Neural cell (in vitro differentiated cells): ENCODE measurements at regions not wholly inside any gene's neighbourhood (a gene's known extent, or its start where the extent isn't known, plus 50 kb on each side); places are given as distances from the start of the nearest gene placed in this dataset.

ENCODE experiments used
- H2AFZ ChIP-seq: fragments of 200-600, 300-800 bp; sonication (generic), shearing (Covaris generic); 2 replicates; pipeline ENCODE4 v1.6.0; 2014; ENCODE audit warnings: low read depth, mild to moderate bottlenecking, antibody characterized with exemption, low read length, moderate library complexity
- H3F3A ChIP-seq: fragments of 200-600 bp; shearing (Covaris generic); 2 replicates; pipeline ENCODE4 v1.6.1; 2016; ENCODE audit warnings: mild to moderate bottlenecking, moderate library complexity, mixed read lengths, antibody characterized with exemption, low read length; ENCODE audit not compliant: insufficient read depth, poor library complexity, severe bottlenecking
- H3K27ac ChIP-seq: fragments of 200-600, 300-800 bp; sonication (generic), shearing (Covaris generic); 2 replicates; pipeline ENCODE4 v1.5.1; 2014; ENCODE audit warnings: mild to moderate bottlenecking, low read length, moderate library complexity
- H3K27me3 ChIP-seq: fragments of 300-800, 200-600 bp; sonication (generic), shearing (Covaris generic); 2 replicates; pipeline ENCODE4 v1.6.0; 2014; ENCODE audit warnings: mild to moderate bottlenecking, low read depth, low read length, moderate library complexity; ENCODE audit not compliant: insufficient read depth
- H3K36me3 ChIP-seq: fragments of 300-800, 200-600 bp; sonication (generic), shearing (Covaris generic); 2 replicates; pipeline ENCODE4 v1.5.1; 2014; ENCODE audit warnings: mild to moderate bottlenecking, antibody characterized with exemption, low read length, moderate library complexity; ENCODE audit not compliant: insufficient read depth
- H3K4me2 ChIP-seq: fragments of 300-800, 200-600 bp; sonication (generic), shearing (Covaris generic); 2 replicates; pipeline ENCODE4 v1.6.0; 2014; ENCODE audit warnings: mild to moderate bottlenecking, low read length
- H3K4me3 ChIP-seq: fragments of 300-800, 200-600 bp; sonication (generic), shearing (Covaris generic); 2 replicates; pipeline ENCODE4 v1.5.1; 2014; ENCODE audit warnings: mild to moderate bottlenecking, low read length, moderate library complexity
- H3K79me2 ChIP-seq: fragments of 200-600 bp; shearing (Covaris generic); replicated peaks from 2 replicates; pipeline ENCODE4 v1.6.0; 2014; ENCODE audit warnings: mild to moderate bottlenecking, low read length, moderate library complexity; ENCODE audit not compliant: insufficient read depth
- H3K9ac ChIP-seq: fragments of 300-800, 200-600 bp; sonication (generic), shearing (Covaris generic); 2 replicates; pipeline ENCODE4 v1.6.1; 2016; ENCODE audit warnings: mild to moderate bottlenecking, low read length, mixed read lengths
- H3K9me2 ChIP-seq: fragments of 200-600 bp; shearing (Covaris generic); 2 replicates; pipeline ENCODE4 v1.6.1; 2016; ENCODE audit warnings: mild to moderate bottlenecking, low read length, mixed read lengths; ENCODE audit not compliant: insufficient read depth
- H3K9me3 ChIP-seq: fragments of 200-600, 300-800 bp; sonication (generic), shearing (Covaris generic); 2 replicates; pipeline ENCODE4 v1.6.1; 2016; ENCODE audit warnings: mild to moderate bottlenecking, mixed run types, low read length, moderate library complexity, mixed read lengths
- H4K20me1 ChIP-seq: fragments of 200-600 bp; shearing (Covaris generic); 2 replicates; pipeline ENCODE4 v1.6.1; 2016; ENCODE audit warnings: mild to moderate bottlenecking, mixed run types; ENCODE audit not compliant: insufficient read depth
- CTCF ChIP-seq: fragments of 450-650 bp; IDR thresholded peaks from 2 replicates; pipeline ENCODE4 v1.5.1; 2014; ENCODE audit warnings: antibody characterized with exemption, mild to moderate bottlenecking, moderate library complexity; ENCODE audit not compliant: poor library complexity, severe bottlenecking
- EP300 ChIP-seq: fragments of 450-650 bp; conservative IDR thresholded peaks from 2 replicates; pipeline ENCODE4 v1.6.1; 2014; ENCODE audit warnings: antibody characterized with exemption, mild to moderate bottlenecking, moderate library complexity; ENCODE audit not compliant: poor library complexity, severe bottlenecking
- EZH2 ChIP-seq: fragments of 200-600, 300-800 bp; shearing (Covaris generic), sonication (generic); IDR thresholded peaks from 2 replicates; pipeline ENCODE4 v1.6.1; 2014; ENCODE audit warnings: antibody characterized with exemption, low read length, borderline replicate concordance, mild to moderate bottlenecking; ENCODE audit not compliant: insufficient read depth, poor library complexity, severe bottlenecking
- MXI1 ChIP-seq: fragments of 450-650 bp; conservative IDR thresholded peaks from 2 replicates; pipeline ENCODE4 v1.6.1; 2014; ENCODE audit warnings: antibody characterized with exemption, mild to moderate bottlenecking; ENCODE audit not compliant: poor library complexity, severe bottlenecking
- POLR2AphosphoS5 ChIP-seq: IDR thresholded peaks from 2 replicates; pipeline ENCODE4 v1.6.1; 2012
- RAD21 ChIP-seq: fragments of 450-650 bp; conservative IDR thresholded peaks from 2 replicates; pipeline ENCODE4 v1.6.1; 2014; ENCODE audit warnings: antibody characterized with exemption, mild to moderate bottlenecking, moderate library complexity
- REST ChIP-seq: IDR thresholded peaks from 2 replicates; pipeline ENCODE4 v1.6.1; 2012; ENCODE audit warnings: borderline replicate concordance
- SMC3 ChIP-seq: fragments of 450-650 bp; conservative IDR thresholded peaks from 2 replicates; pipeline ENCODE4 v1.6.1; 2014; ENCODE audit warnings: antibody characterized with exemption, mild to moderate bottlenecking, moderate library complexity; ENCODE audit not compliant: poor library complexity
- TAF1 ChIP-seq: IDR thresholded peaks from 2 replicates; pipeline ENCODE4 v1.6.1; 2012; ENCODE audit warnings: low read depth

- TF ChIP-seq MXI1 (no peak), TAF1 (no peak), SMC3 (no peak), CTCF (no peak), POLR2AphosphoS5 (no peak)
Observed at GRCh38 chr16:66272461-66272860, 94.0 kb upstream of the CDH5 start.

GRCh38 chr16:66271074-66272060, 95.1 kb upstream of the CDH5 start:
- Histone ChIP-seq H4K20me1 (no peaks in the 10 kb centered on the region), H3K9me2 (no peaks in the 10 kb centered on the region), H3F3A (no peaks in the 10 kb centered on the region), H3K9ac (no peak overlapping the region), H3K27me3 (peaks cover 8% of the 10 kb centered on the region), H3K36me3 (no peaks in the 10 kb centered on the region), H3K9me3 (peaks cover 3% of the 10 kb centered on the region), H3K27ac (no peak overlapping the region), H3K4me3 (no peak overlapping the region), H3K4me2 (no peak overlapping the region), H2AFZ (no peak overlapping the region), H3K79me2 (no peaks in the 10 kb centered on the region)
- TF ChIP-seq CTCF (no peak), RAD21 (no peak), EP300 (no peak), REST (no peak), EZH2 (no peak), MXI1 (no peak), SMC3 (no peak), POLR2AphosphoS5 (no peak), TAF1 (no peak)

More at GRCh38 chr16:66272461-66272860, 94.0 kb upstream of the CDH5 start:
- Histone ChIP-seq H3K9me3 (peaks cover 3% of the 10 kb centered on the region), H4K20me1 (no peaks in the 10 kb centered on the region), H3K27me3 (peaks cover 8% of the 10 kb centered on the region), H3K4me3 (no peak overlapping the region), H3K36me3 (no peaks in the 10 kb centered on the region), H3F3A (no peaks in the 10 kb centered on the region), H3K79me2 (no peaks in the 10 kb centered on the region), H3K9ac (no peak overlapping the region), H3K4me2 (no peak overlapping the region), H3K9me2 (no peaks in the 10 kb centered on the region), H3K27ac (no peak overlapping the region), H2AFZ (no peak overlapping the region)
